Dendritic cell treated with granulocyte-macrophage colony-stimulating factor and Interleukin-4, amounts not matched to agents 40 ng/mL and 50 ng/mL, for 4 days (primary cell): ENCODE measurements at regions not wholly inside any gene's neighbourhood (a gene's known extent, or its start where the extent isn't known, plus 50 kb on each side); places are given as distances from the start of the nearest gene placed in this dataset.
"Not testable (repeated sequence)": the region's sequence is repeated elsewhere in the genome, so short reads cannot be mapped to it uniquely, and the experiment has no call there.

ENCODE experiments used
- H3K27ac Mint-ChIP-seq: one replicate; pipeline ENCODE4 v1.8.0; 2022; ENCODE audit warnings: mild to moderate bottlenecking, mixed read lengths
- H3K27me3 Mint-ChIP-seq: one replicate; pipeline ENCODE4 v1.8.0; 2022; ENCODE audit warnings: mild to moderate bottlenecking, mixed read lengths
- H3K36me3 Mint-ChIP-seq: one replicate; pipeline ENCODE4 v1.8.0; 2022; ENCODE audit warnings: low read depth, mixed read lengths
- H3K4me1 Mint-ChIP-seq: one replicate; pipeline ENCODE4 v1.8.0; 2022; ENCODE audit warnings: low read depth, mixed read lengths
- H3K4me3 Mint-ChIP-seq: one replicate; pipeline ENCODE4 v1.8.0; 2022; ENCODE audit warnings: mild to moderate bottlenecking, moderate library complexity, mixed read lengths
- H3K9me3 Mint-ChIP-seq: one replicate; pipeline ENCODE4 v1.8.0; 2022; ENCODE audit warnings: mixed read lengths
- intact Hi-C: fragments of 100-400 bp; cut with micrococcal nuclease; formaldehyde crosslinking; loops from one replicate; pipeline ENCODE4 v1.15.0; 2022

DNA sequence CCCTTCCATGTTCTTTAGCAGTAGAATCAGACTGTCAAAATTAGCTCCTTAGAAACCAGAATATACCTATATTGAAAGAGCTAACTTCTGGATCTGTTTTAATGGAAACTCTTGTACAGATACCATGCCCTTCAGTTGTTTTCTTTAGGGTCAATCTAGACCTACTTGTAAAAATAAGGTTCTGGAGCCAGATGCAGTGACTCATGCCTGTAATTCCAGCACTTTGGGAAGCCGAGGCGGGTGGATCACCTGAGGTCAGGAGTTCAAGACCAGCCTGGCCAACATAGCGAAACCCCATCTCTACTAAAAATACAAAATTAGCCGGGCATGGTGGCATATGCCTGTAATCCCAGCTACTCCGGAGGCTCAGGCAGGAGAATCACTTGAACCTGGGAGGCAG lies 146.0 kb upstream of the SOD1 start:
- intact Hi-C loops = not testable (repeated sequence)

GRCh38 chr21:31511999-31512398 lies 147.5 kb upstream of the SOD1 start:
- H3K27me3 Mint-ChIP-seq, H3K36me3 Mint-ChIP-seq, H3K9me3 Mint-ChIP-seq, H3K27ac Mint-ChIP-seq, intact Hi-C loops, H3K4me3 Mint-ChIP-seq: not testable (repeated sequence)
- peaks cover 15% of the 10 kb centered on the region for H3K4me1 Mint-ChIP-seq

More for the DNA sequence above, 146.0 kb upstream of the SOD1 start:
- not testable (repeated sequence) for H3K27me3 Mint-ChIP-seq, H3K36me3 Mint-ChIP-seq, H3K4me3 Mint-ChIP-seq, H3K27ac Mint-ChIP-seq, H3K9me3 Mint-ChIP-seq
- H3K4me1 Mint-ChIP-seq = peaks cover 15% of the 10 kb centered on the region

DNA sequence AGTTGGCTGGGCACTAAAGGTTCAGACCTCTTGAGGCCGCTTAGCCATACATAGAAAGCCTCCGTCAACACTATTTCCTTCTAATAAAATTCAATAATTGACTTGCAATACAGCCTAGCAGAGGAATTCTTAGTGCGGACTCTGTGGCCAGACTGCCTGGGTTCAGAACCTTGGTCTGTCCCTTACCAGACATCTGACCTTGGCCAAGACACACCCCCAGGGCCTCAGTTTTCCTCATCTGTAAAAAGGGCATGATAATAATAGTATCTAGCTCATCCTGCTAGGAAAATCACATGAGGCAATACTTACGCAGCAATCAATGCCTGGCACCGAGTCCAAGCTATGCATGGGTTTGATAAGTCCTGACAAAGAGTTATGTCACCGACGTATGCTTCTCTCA lies 148.2 kb upstream of the SOD1 start:
- peaks cover under 1% of the 10 kb centered on the region for H3K27me3 Mint-ChIP-seq
- no peak overlapping the region for H3K27ac Mint-ChIP-seq
- no peaks in the 10 kb centered on the region for H3K9me3 Mint-ChIP-seq
- intact Hi-C loops = no loop called here
- H3K36me3 Mint-ChIP-seq = no peaks in the 10 kb centered on the region
- no peak overlapping the region for H3K4me3 Mint-ChIP-seq
- H3K4me1 Mint-ChIP-seq = peaks cover 19% of the 10 kb centered on the region

DNA sequence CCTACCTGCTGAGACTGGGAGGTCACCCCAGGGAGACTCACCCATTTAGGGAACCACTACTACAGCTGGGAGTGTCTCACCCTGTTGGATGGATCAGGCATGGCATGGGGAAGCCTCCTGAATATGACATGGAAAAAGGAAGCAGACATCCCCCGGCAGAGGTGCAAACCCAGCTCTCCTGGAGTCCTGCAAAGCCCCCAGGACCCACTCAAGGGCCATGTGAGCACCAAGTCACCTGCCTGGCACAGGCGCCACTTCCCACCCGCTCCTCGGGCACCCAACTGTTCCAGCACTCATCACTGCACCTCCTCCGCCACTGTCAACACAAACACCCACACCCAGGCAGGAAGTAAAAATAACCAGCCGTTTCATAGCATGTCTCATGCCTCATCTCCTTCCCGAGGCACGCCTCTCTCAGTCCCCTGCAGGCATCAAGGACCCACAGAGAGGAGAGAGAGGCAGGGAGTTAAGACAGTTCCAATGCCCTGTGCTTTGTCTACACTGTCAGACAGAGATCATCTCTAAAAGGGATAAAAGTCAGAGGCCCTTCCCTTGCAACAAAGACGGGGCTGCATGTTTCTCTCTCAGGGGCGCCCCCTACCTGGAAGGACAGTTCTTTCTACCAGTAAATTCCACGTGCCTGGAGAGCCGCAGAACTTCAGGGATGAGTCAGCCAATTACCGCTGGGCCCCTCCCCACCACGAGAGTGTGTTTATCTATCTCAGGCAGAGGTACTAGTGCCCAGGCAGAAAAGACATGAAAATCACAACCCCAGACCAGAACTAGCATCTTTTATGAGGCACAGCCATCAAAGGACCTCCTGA lies 150.1 kb upstream of the SOD1 start:
- Mint-ChIP-seq H3K9me3 (no peaks in the 10 kb centered on the region), H3K4me1 (peaks cover 24% of the 10 kb centered on the region), H3K36me3 (no peaks in the 10 kb centered on the region), H3K27me3 (peaks cover 2% of the 10 kb centered on the region), H3K27ac (no peak overlapping the region), H3K4me3 (no peak overlapping the region)
- intact Hi-C loops = no loop called here

- Mint-ChIP-seq H3K27me3 (peaks cover 3% of the 10 kb centered on the region), H3K4me3 (no peak overlapping the region), H3K27ac (no peak overlapping the region), H3K4me1 (peaks cover 24% of the 10 kb centered on the region), H3K9me3 (no peaks in the 10 kb centered on the region), H3K36me3 (no peaks in the 10 kb centered on the region)
- intact Hi-C loops = no loop called here
These were observed 153.5 kb upstream of the SOD1 start for GRCh38 chr21:31505975-31506374.

DNA sequence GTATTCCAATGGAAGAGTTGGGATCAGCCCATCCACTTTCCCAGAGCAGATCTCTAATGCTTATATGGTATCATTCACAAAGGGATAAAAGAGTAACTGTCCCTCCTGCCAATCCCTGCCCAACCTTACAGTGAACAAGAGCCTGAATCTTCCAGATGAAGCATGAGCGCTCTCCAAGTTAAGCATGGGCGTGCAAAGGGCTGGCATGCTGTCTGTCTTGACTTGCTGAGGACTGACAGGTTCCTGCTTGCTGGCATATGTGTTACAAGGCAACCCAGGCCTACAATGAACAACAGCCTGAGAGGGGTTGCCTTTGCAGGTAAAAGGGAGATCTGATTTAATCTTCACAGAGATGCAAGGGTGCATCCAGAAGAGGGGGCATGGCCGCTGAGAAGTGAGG lies 155.6 kb upstream of the SOD1 start:
- intact Hi-C loops = no loop called here
- H3K4me3 Mint-ChIP-seq = no peak overlapping the region
- H3K9me3 Mint-ChIP-seq = no peaks in the 10 kb centered on the region
- H3K27ac Mint-ChIP-seq = no peak overlapping the region
- H3K4me1 Mint-ChIP-seq = peaks cover 12% of the 10 kb centered on the region
- H3K27me3 Mint-ChIP-seq = peaks cover 3% of the 10 kb centered on the region
- H3K36me3 Mint-ChIP-seq = no peaks in the 10 kb centered on the region

GRCh38 chr21:31503467-31503866 lies 156.0 kb upstream of the SOD1 start:
- Mint-ChIP-seq H3K4me1 (peaks cover 10% of the 10 kb centered on the region), H3K27ac (no peak overlapping the region), H3K4me3 (no peak overlapping the region), H3K36me3 (no peaks in the 10 kb centered on the region), H3K9me3 (no peaks in the 10 kb centered on the region), H3K27me3 (peaks cover 3% of the 10 kb centered on the region)
- intact Hi-C loops = no loop called here

GRCh38 chr21:31502537-31503143 lies 156.9 kb upstream of the SOD1 start:
- Mint-ChIP-seq H3K9me3 (no peaks in the 10 kb centered on the region), H3K27ac (no peak overlapping the region), H3K4me3 (no peak overlapping the region), H3K4me1 (peaks cover 10% of the 10 kb centered on the region), H3K36me3 (no peaks in the 10 kb centered on the region), H3K27me3 (peaks cover 3% of the 10 kb centered on the region)
- intact Hi-C loops = no loop called here

DNA sequence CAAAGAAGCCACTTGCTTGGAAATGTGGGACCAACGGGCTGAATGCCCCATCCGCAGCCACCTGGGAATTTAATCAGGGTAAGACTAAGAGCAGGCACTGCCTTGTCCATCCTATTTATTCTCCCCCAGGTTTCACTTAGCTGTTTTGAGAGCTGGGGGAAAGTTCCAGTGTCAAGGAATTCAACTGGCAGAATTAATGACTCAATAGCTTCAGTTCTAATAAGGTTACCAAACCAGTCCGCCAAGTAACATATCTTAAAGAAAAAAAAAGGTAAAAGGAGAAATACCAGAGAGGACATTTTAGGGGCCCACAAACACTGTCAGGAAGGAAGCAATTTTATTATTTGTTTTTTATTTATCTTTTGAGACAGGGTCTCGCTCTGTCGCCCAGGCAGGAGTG lies 157.6 kb upstream of the SOD1 start:
- no peak overlapping the region for H3K27ac Mint-ChIP-seq

DNA sequence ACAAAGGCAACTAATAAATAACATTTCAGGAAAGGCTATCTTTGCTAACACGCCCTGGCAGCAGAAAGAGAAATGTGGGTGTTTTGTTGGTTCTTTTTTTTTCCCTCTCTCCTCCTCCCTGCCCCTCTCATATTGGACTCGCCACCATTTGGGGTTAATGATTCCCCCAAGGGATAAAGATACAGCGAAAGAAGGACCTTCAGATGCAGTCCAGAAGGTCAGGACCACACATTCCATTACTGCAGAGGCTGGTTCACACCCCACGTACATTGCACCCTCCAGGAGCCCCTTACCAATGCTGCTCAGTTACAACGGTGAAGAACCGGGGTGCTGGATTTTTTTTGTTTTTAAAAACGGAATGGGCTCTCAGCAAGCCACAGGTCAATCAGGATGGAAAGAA lies 156.9 kb upstream of the TIAM1 start:
- no peak overlapping the region for H3K4me3 Mint-ChIP-seq
- H3K4me1 Mint-ChIP-seq = peaks cover 2% of the 10 kb centered on the region
- H3K27ac Mint-ChIP-seq = no peak overlapping the region
- intact Hi-C loops = no loop called here
- no peaks in the 10 kb centered on the region for H3K9me3 Mint-ChIP-seq
- peaks cover 1% of the 10 kb centered on the region for H3K27me3 Mint-ChIP-seq
- no peaks in the 10 kb centered on the region for H3K36me3 Mint-ChIP-seq

More for the DNA sequence above, 157.6 kb upstream of the SOD1 start:
- no peaks in the 10 kb centered on the region for H3K9me3 Mint-ChIP-seq
- intact Hi-C loops = no loop called here
- peaks cover 10% of the 10 kb centered on the region for H3K4me1 Mint-ChIP-seq
- no peaks in the 10 kb centered on the region for H3K36me3 Mint-ChIP-seq
- H3K4me3 Mint-ChIP-seq = no peak overlapping the region
- peaks cover 3% of the 10 kb centered on the region for H3K27me3 Mint-ChIP-seq

DNA sequence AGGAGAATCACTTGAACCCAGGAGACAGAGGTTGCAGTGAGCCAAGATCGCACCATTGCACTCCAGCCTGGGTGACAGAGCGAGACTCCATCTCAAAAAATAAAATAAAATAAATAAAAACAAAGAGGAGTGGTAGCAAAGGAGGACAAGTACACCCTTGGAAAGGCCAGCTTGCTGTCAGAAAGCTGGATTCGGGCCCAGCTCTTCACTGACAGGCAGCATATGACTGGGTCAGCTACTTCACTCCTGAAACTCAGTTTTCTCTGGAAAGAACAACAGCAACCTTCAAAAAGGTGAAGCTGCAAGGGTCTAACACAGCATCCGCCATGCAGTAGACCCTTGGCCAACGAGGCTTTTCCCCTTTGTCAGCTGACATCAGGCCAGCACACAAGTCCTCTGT lies 156.0 kb upstream of the TIAM1 start:
- intact Hi-C loops = no loop called here
- peaks cover 1% of the 10 kb centered on the region for H3K27me3 Mint-ChIP-seq
- no peaks in the 10 kb centered on the region for H3K4me1 Mint-ChIP-seq
- H3K27ac Mint-ChIP-seq = no peak overlapping the region
- H3K36me3 Mint-ChIP-seq = no peaks in the 10 kb centered on the region
- no peak overlapping the region for H3K4me3 Mint-ChIP-seq
- H3K9me3 Mint-ChIP-seq = no peaks in the 10 kb centered on the region

- H3K4me3 Mint-ChIP-seq = no peak overlapping the region
- no peaks in the 10 kb centered on the region for H3K4me1 Mint-ChIP-seq
- no peaks in the 10 kb centered on the region for H3K9me3 Mint-ChIP-seq
- peaks cover 1% of the 10 kb centered on the region for H3K27me3 Mint-ChIP-seq
- no peak overlapping the region for H3K27ac Mint-ChIP-seq
- intact Hi-C loops = no loop called here
- H3K36me3 Mint-ChIP-seq = no peaks in the 10 kb centered on the region
These were observed 154.9 kb upstream of the TIAM1 start for GRCh38 chr21:31498985-31499384.

GRCh38 chr21:31497914-31498313 lies 153.9 kb upstream of the TIAM1 start:
- Mint-ChIP-seq H3K36me3 (no peaks in the 10 kb centered on the region), H3K4me3 (no peak overlapping the region), H3K9me3 (no peaks in the 10 kb centered on the region), H3K27ac (no peak overlapping the region), H3K27me3 (peaks cover 2% of the 10 kb centered on the region), H3K4me1 (no peaks in the 10 kb centered on the region)
- intact Hi-C loops = no loop called here

DNA sequence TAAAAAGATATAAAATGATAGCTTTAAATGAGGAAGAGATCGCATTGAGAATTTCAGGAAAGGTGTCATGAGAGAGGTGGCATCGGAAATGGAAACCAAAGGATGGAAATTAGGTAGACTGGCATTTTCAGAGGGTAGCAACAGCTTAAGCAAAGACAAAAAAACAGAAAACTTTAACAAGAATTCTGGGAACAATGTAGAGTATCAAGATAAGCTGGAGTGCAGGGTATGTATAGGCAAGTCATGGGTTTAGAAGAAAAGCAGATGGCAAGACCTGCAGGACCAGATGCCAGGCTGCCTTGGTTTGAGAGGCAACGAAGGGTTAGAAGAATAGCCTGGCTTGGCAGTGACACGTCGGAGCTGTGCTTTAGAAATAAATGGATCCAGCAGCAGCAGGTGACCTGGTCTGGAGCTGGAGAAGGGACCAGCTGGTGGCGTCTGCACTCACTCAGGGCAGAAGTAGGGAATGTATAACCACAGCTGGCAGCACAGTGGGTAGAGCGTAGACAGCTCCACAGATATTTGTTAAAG lies 149.4 kb upstream of the TIAM1 start:
- Mint-ChIP-seq H3K27ac (no peak overlapping the region), H3K27me3 (peaks cover 4% of the 10 kb centered on the region)
- intact Hi-C loops = no loop called here

More for the DNA sequence above, 149.4 kb upstream of the TIAM1 start:
- H3K36me3 Mint-ChIP-seq = no peaks in the 10 kb centered on the region
- no peak overlapping the region for H3K4me3 Mint-ChIP-seq
- no peaks in the 10 kb centered on the region for H3K9me3 Mint-ChIP-seq
- no peaks in the 10 kb centered on the region for H3K4me1 Mint-ChIP-seq
